Coronary artery (tissue), 2 donors: ENCODE measurements at regions not wholly inside any gene's neighbourhood (a gene's known extent, or its start where the extent isn't known, plus 50 kb on each side); places are given as distances from the start of the nearest gene placed in this dataset.

Experiments used
- DNase-seq: peaks from one replicate; pipeline ENCODE4 v3.0.0-alpha.2; 2017; ENCODE audit warnings: low spot score
- H3K27ac ChIP-seq, 2 donors: fragments of 200-600 bp; sonication (generic); one replicate each; pipeline ENCODE4 v1.5.1; 2016 to 2019
- H3K4me3 ChIP-seq: fragments of 200-600 bp; sonication (generic); 2 replicates; pipeline ENCODE4 v1.5.1; 2016; ENCODE audit warnings: mild to moderate bottlenecking, moderate library complexity
- TF ChIP-seq, protein P1 (sequence below): fragments of 200-600 bp; sonication (generic); IDR thresholded peaks from one replicate; pipeline ENCODE4 v1.5.1; 2019; ENCODE audit warnings: antibody characterized with exemption

- Histone ChIP-seq H3K4me3 (no peak overlapping the region), H3K27ac (no peak overlapping the region)
- TF ChIP-seq, protein P1, sequence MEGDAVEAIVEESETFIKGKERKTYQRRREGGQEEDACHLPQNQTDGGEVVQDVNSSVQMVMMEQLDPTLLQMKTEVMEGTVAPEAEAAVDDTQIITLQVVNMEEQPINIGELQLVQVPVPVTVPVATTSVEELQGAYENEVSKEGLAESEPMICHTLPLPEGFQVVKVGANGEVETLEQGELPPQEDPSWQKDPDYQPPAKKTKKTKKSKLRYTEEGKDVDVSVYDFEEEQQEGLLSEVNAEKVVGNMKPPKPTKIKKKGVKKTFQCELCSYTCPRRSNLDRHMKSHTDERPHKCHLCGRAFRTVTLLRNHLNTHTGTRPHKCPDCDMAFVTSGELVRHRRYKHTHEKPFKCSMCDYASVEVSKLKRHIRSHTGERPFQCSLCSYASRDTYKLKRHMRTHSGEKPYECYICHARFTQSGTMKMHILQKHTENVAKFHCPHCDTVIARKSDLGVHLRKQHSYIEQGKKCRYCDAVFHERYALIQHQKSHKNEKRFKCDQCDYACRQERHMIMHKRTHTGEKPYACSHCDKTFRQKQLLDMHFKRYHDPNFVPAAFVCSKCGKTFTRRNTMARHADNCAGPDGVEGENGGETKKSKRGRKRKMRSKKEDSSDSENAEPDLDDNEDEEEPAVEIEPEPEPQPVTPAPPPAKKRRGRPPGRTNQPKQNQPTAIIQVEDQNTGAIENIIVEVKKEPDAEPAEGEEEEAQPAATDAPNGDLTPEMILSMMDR: no peak
- DNase-seq: no peak
Observed at GRCh38 chr2:7907041-7907440, 774.8 kb upstream of the ID2 start.

GRCh38 chr2:7910752-7911151 is 771.1 kb upstream of the ID2 start:
- DNase-seq: no peak
- TF ChIP-seq, protein P1: no peak
- Histone ChIP-seq H3K27ac (no peak overlapping the region), H3K4me3 (no peak overlapping the region)

GRCh38 chr2:7911196-7911595 is 770.7 kb upstream of the ID2 start:
- Histone ChIP-seq H3K27ac (no peak overlapping the region), H3K4me3 (no peak overlapping the region)
- DNase-seq: no peak
- TF ChIP-seq, protein P1: no peak

DNA sequence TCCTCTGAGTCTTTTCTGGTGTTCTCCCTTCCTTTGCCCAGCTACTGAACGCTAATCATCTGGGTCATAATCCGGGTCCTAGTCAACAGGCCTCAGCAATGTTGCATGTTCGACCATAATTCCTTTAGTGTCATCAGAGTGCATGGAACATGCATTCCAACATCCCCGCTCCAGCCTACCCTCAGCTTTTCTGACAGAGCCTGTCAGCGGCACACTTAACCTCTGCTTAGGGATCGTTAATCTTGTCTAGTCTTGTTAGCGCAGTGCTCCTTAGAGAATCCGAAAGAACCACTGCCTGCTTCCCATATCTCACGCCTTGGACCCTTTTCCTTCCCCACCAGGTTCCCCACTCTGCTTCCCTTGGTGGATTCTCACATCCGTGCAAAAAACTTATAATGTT is 767.9 kb upstream of the ID2 start:
- Histone ChIP-seq H3K27ac (no peak overlapping the region), H3K4me3 (no peak overlapping the region)
- no peak for DNase-seq
- TF ChIP-seq, protein P1: no peak

GRCh38 chr2:7915302-7916091 is 766.4 kb upstream of the ID2 start:
- Histone ChIP-seq H3K4me3 (peak overlapping the region; percentile 45), H3K27ac (no peak overlapping the region)
- no peak for DNase-seq
- TF ChIP-seq, protein P1: no peak

DNA sequence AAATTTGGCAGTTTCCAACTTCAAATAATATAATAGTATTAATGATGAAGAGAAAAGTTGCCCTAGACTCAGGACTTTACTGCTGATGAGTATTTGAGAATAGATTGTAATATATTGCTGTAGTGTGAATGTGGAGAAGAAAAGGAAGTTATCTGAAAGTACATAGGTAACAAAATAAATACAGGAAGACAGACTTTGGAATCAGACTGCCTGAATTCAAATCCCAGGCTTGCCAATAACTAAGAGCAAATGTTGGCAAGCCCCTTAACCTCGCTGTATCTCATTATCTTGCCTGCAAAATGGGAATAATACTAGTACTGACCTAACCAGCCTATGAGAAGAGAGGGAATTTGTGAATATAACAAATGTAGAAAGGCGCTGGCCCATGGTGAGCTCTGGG is 765.2 kb upstream of the ID2 start:
- H3K4me3 ChIP-seq: no peak overlapping the region

More for the DNA sequence above, 765.2 kb upstream of the ID2 start:
- TF ChIP-seq, protein P1: no peak
- no peak for DNase-seq
- no peak overlapping the region for H3K27ac ChIP-seq
